K562 (cell line): ENCODE measurements at regions not wholly inside any gene's neighbourhood (a gene's known extent, or its start where the extent isn't known, plus 50 kb on each side); places are given as distances from the start of the nearest gene placed in this dataset.

ENCODE experiments used
- ATAC-seq: fragments of 200-7000 bp; cut with Tn5 transposase; 3 replicates; pipeline ENCODE4 v1.9.1; 2020; ENCODE audit warnings: moderate library complexity
- BruUV-seq: library from RNA; stranded (reverse); fragments of 400-500 nt; replicated peaks from 2 replicates; lab custom pipeline; 2021; lab: Mats Ljungman, UMichigan
- CTCF ChIA-PET: fragments of 300-600 bp; formaldehyde crosslinking; extraction: SDS; loops from one replicate; lab custom pipeline; 2021; ENCODE audit warnings: low intra/inter-chr PET ratio; lab: Yijun Ruan, JAX
- POLR2A ChIA-PET: fragments of 300-600, 350-650 bp; sonication (Branson Sonifier 250); formaldehyde crosslinking; extraction: SDS; loops from one replicate; lab custom pipeline; 2021; ENCODE audit warnings: antibody characterized with exemption, inconsistent platforms; lab: Yijun Ruan, JAX
- DNase-seq, 4 experiments: peaks; one replicate each; pipeline versions ENCODE4 v3.0.0 to v3.0.0-alpha.2; 2011 to 2018; ENCODE audit warnings: low spot score in 3 of 4, mixed read lengths in 3 of 4; ENCODE audit errors: extremely low read depth in 1 of 4
- FAIRE-seq: peaks from 2 replicates; lab custom pipeline; 2011; peaks lifted over from hg19 to GRCh38; lab: Jason Lieb, UNC
- H2AFZ ChIP-seq: 2 replicates; pipeline ENCODE4 v1.6.0; 2011; ENCODE audit warnings: low read depth, low read length, control low read depth, inconsistent platforms
- H3K27ac ChIP-seq: fragments of 200-600 bp; 3 replicates; pipeline ENCODE4 v1.8.0; 2011; ENCODE audit warnings: low read depth, mild to moderate bottlenecking, control low read depth, inconsistent platforms, low read length, moderate library complexity, mixed read lengths; ENCODE audit errors: extremely low read depth
- H3K27me3 ChIP-seq, 2 experiments: fragments of 300-600 bp in 1 of 2; 2 replicates in 1 of 2; 3 replicates in 1 of 2; pipeline versions ENCODE4 v1.6.0 to v1.8.0; 2011; ENCODE audit warnings: inconsistent platforms in 2 of 2, low read length in 2 of 2, mild to moderate bottlenecking in 1 of 2, mixed read lengths in 1 of 2, moderate library complexity in 1 of 2; ENCODE audit not compliant: control insufficient read depth in 2 of 2, insufficient read depth in 2 of 2
- H3K36me3 ChIP-seq: fragments of 300-600 bp; 3 replicates; pipeline ENCODE4 v1.8.0; 2011; ENCODE audit warnings: mild to moderate bottlenecking, low read length, inconsistent platforms; ENCODE audit not compliant: control insufficient read depth, insufficient read depth
- H3K4me1 ChIP-seq, 2 experiments: fragments of 200-600 bp in 1 of 2; replicated peaks in 1 of 2; 2 replicates in 1 of 2; 3 replicates in 1 of 2; pipeline versions ENCODE4 v1.5.1 to v1.8.0; 2011; ENCODE audit warnings: inconsistent platforms in 2 of 2, low read length in 2 of 2, mild to moderate bottlenecking in 1 of 2, mixed read lengths in 1 of 2, moderate library complexity in 1 of 2; ENCODE audit not compliant: control insufficient read depth in 2 of 2, insufficient read depth in 2 of 2
- H3K4me2 ChIP-seq: 2 replicates; pipeline ENCODE4 v1.6.1; 2011; ENCODE audit warnings: low read length, control low read depth, inconsistent platforms, mixed read lengths; ENCODE audit not compliant: insufficient read depth
- H3K4me3 ChIP-seq: fragments of 200-600 bp; sonication (generic), shearing (Covaris generic); 2 replicates; pipeline ENCODE4 v1.5.1; 2016; ENCODE audit warnings: control low read depth, inconsistent platforms
- H3K79me2 ChIP-seq: fragments of 200-600 bp; 3 replicates; pipeline ENCODE4 v1.8.0; 2011; ENCODE audit warnings: low read length, inconsistent platforms; ENCODE audit not compliant: control insufficient read depth, insufficient read depth
- H3K9ac ChIP-seq, 2 experiments: 2 replicates each; pipeline versions ENCODE4 v1.6.0 to v1.6.1; 2011; ENCODE audit warnings: low read depth in 2 of 2, low read length in 2 of 2, control low read depth in 1 of 2, inconsistent platforms in 1 of 2, mild to moderate bottlenecking in 1 of 2, mixed read lengths in 1 of 2; ENCODE audit not compliant: insufficient read depth in 1 of 2
- H3K9me1 ChIP-seq: one replicate; pipeline ENCODE4 v1.6.0; 2011; ENCODE audit warnings: inconsistent platforms, mild to moderate bottlenecking, low read length, moderate library complexity; ENCODE audit not compliant: control insufficient read depth, insufficient read depth
- H3K9me3 ChIP-seq: replicated peaks from 2 replicates; pipeline ENCODE4 v1.5.1; 2011; ENCODE audit warnings: low read depth, low read length, inconsistent platforms; ENCODE audit not compliant: control insufficient read depth, insufficient read depth
- H4K20me1 ChIP-seq: replicated peaks from 2 replicates; pipeline ENCODE4 v1.6.1; 2011; ENCODE audit warnings: low read length, inconsistent platforms, mixed read lengths; ENCODE audit not compliant: control insufficient read depth, insufficient read depth
- CAMTA2 ChIP-seq: fragments of 250-450 bp; sonication (Bioruptor Pico); conservative IDR thresholded peaks from 2 replicates; pipeline ENCODE4 v1.5.1; 2022
- COPS2 ChIP-seq: fragments of 450-650 bp; conservative IDR thresholded peaks from 2 replicates; pipeline ENCODE4 v1.6.1; 2016; ENCODE audit warnings: mild to moderate bottlenecking, moderate library complexity
- CXXC5 ChIP-seq: fragments of 250-450 bp; sonication (Bioruptor Pico); IDR thresholded peaks from 2 replicates; pipeline ENCODE4 v1.8.0; 2022; ENCODE audit warnings: inconsistent platforms, mild to moderate bottlenecking, moderate library complexity
- ID3 ChIP-seq, 2 experiments: fragments of 250-450 bp in 1 of 2; fragments of 450-650 bp in 1 of 2; sonication (Bioruptor Pico) in 1 of 2; IDR thresholded peaks; 2 replicates each; pipeline versions ENCODE4 v1.6.1 to v1.8.0; 2016 to 2021; ENCODE audit warnings: mild to moderate bottlenecking in 2 of 2, moderate library complexity in 2 of 2, missing compliant biosample characterization in 1 of 2, missing genetic modification characterization in 1 of 2
- MAFF ChIP-seq: IDR thresholded peaks from 2 replicates; pipeline ENCODE4 v1.6.1; 2012; ENCODE audit warnings: low read length, improper control_type of control experiment
- OTX1 ChIP-seq: fragments of 450-650 bp; formaldehyde crosslinking; IDR thresholded peaks from 2 replicates; pipeline ENCODE4 v1.4.0; 2022; ENCODE audit warnings: mild to moderate bottlenecking
- PCBP2 ChIP-seq: fragments of 200-400 bp; formaldehyde crosslinking; IDR thresholded peaks from 2 replicates; pipeline ENCODE4 v1.6.1; 2018; ENCODE audit warnings: low read length, low read depth, mild to moderate bottlenecking, moderate library complexity; ENCODE audit not compliant: poor library complexity, severe bottlenecking
- PRPF4 ChIP-seq: fragments of 200-400 bp; formaldehyde crosslinking; IDR thresholded peaks from one replicate; pipeline ENCODE4 v1.6.1; 2017; ENCODE audit warnings: low read length, low read depth, mild to moderate bottlenecking; ENCODE audit not compliant: insufficient read depth, poor library complexity, severe bottlenecking
- PYGO2 ChIP-seq: fragments of 450-650 bp; IDR thresholded peaks from 2 replicates; pipeline ENCODE4 v1.6.1; 2016; ENCODE audit warnings: mild to moderate bottlenecking, missing genetic modification characterization, moderate library complexity, missing compliant biosample characterization
- SMARCA4 ChIP-seq: fragments of 450-650 bp; IDR thresholded peaks from 2 replicates; pipeline ENCODE4 v1.6.1; 2016
- ZKSCAN3 ChIP-seq: fragments of 250-450 bp; sonication (Bioruptor Pico); IDR thresholded peaks from 2 replicates; pipeline ENCODE4 v1.4.0; 2020
- ZNF212 ChIP-seq: fragments of 450-650 bp; formaldehyde crosslinking; IDR thresholded peaks from 2 replicates; pipeline ENCODE4 v1.4.0; 2020; ENCODE audit warnings: mild to moderate bottlenecking
- ZNF507 ChIP-seq: conservative IDR thresholded peaks from 2 replicates; pipeline ENCODE4 v1.6.1; 2017; ENCODE audit warnings: missing genetic modification characterization, missing compliant biosample characterization
- ZNF76 ChIP-seq: fragments of 250-450 bp; sonication (Bioruptor Pico); IDR thresholded peaks from 2 replicates; pipeline ENCODE4 v1.4.0; 2020; ENCODE audit warnings: mild to moderate bottlenecking, moderate library complexity, borderline replicate concordance
- WGBS: fragments of 100-300 bp; shearing (Covaris generic); methylation state at CpG from one replicate; pipeline ENCODE4 v1.1.6; 2016; ENCODE audit warnings: low coverage, mixed read lengths; ENCODE audit not compliant: insufficient coverage; ENCODE audit errors: missing lambda C conversion rate; 5-methylcytosine and 5-hydroxymethylcytosine counted together
- in situ Hi-C: fragments of 300-500 bp; cut with MboI; formaldehyde crosslinking; loops from 4 replicates; pipeline ENCODE4 v1.15.0; 2018; ENCODE audit warnings: inconsistent platforms, mixed read lengths
- intact Hi-C: fragments of 100-400 bp; cut with micrococcal nuclease; formaldehyde crosslinking; loops from 2 replicates; pipeline ENCODE4 v1.14.2; 2022

GRCh38 chr5:158392753-158393152, 533.8 kb upstream of the CLINT1 start:
- WGBS = 3% methylated on average over 2 of the region's 2 CpGs
- Histone ChIP-seq H3K9me3 (no peaks in the 10 kb centered on the region; the same call in 1 of the 2 replicates), H3K27ac (no peak overlapping the region), H3K36me3 (no peaks in the 10 kb centered on the region), H3K79me2 (no peaks in the 10 kb centered on the region), H3K4me1 (no peaks in the 10 kb centered on the region), H2AFZ (no peak overlapping the region), H3K27me3 (no peaks in the 10 kb centered on the region), H4K20me1 (no peaks in the 10 kb centered on the region), H3K9me1 (no peaks in the 10 kb centered on the region), H3K4me2 (no peak overlapping the region), H3K4me3 (no peak overlapping the region), H3K9ac (no peak overlapping the region)
- no TSS peak for BruUV-seq
- DNase-seq = no peak
- intact Hi-C loops = no loop called here
- in situ Hi-C loops = no loop called here
- ChIA-PET POLR2A (no interaction called here), CTCF (no interaction called here)
- TF ChIP-seq CXXC5 (CRISPR knock-in tag) (no peak), ZNF507 (tag) (no peak), ID3 (CRISPR knock-in tag; IDR thresholded peaks at IDR 0.05) (no peak), ID3 (tag; IDR thresholded peaks at IDR 0.05) (no peak), SMARCA4 (no peak), MAFF (no peak), ZKSCAN3 (CRISPR knock-in tag) (no peak), CAMTA2 (CRISPR knock-in tag) (no peak), PCBP2 (no peak), COPS2 (no peak), OTX1 (no peak), PRPF4 (no peak), PYGO2 (no peak), ZNF76 (CRISPR knock-in tag) (no peak), ZNF212 (CRISPR knock-in tag) (no peak)
- no peak for ATAC-seq
- FAIRE-seq = no peak
